ENCODE measurements at regions not wholly inside any gene's neighbourhood (a gene's known extent, or its start where the extent isn't known, plus 50 kb on each side); places are given as distances from the start of the nearest gene placed in this dataset.

DNA sequence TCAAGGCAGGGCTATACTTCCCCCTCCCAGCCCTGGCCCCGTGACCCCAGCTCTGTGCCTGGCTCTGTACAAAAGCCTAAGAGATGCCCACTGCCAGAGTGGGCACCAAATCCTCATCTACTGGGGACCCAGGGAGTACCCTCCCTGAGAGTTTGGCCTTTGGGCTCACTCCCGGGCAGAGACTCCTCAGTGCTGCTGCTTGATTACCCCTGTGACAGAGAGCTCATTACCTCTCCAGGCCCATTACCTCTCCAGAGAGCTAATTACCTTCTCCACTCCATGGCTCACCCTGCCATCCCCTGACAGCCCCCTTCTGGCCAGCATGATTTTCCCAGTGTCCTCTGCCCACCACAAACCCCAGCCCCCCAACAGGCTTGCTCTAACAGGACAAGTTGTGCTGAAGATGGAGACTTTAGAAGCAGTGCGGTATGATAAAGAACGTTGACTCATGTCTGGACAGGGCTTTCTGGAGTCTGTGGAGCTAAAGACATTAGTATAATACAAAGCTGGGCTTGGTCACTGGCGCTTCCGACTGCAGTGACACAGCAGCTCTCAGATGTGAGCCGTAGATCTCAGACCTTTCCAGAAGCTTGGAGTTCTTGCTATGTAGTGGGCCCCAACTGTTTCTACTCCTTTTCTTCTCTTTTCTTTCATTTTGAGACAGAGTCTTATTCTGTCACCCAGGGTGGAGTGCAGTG is 111.3 kb upstream of the KCTD7 start:
- TF ChIP-seq YY1 (IDR thresholded peaks at IDR 0.05; ENCODE audit: insufficient read depth, insufficient read length) (no peak), SUZ12 (IDR thresholded peaks at IDR 0.05; ENCODE audit: extremely low read depth, insufficient read depth, insufficient read length) (no peak), ZNF274 (IDR thresholded peaks at IDR 0.05; ENCODE audit: low read depth, low read length) (no peak)
